Loucy (cell line): ENCODE measurements at regions not wholly inside any gene's neighbourhood (a gene's known extent, or its start where the extent isn't known, plus 50 kb on each side); places are given as distances from the start of the nearest gene placed in this dataset.

Experiments
- H2AFZ ChIP-seq: fragments of 200-600 bp; sonication (generic); 2 replicates; pipeline ENCODE4 v1.6.0; 2016; ENCODE audit warnings: antibody characterized with exemption, mild to moderate bottlenecking, low read length, moderate library complexity
- H3F3A ChIP-seq: fragments of 200-600 bp; 2 replicates; pipeline ENCODE4 v1.6.0; 2016; ENCODE audit warnings: antibody characterized with exemption, low read depth, mild to moderate bottlenecking
- H3K27me3 ChIP-seq: fragments of 200-600 bp; sonication (generic); 2 replicates; pipeline ENCODE4 v1.6.1; 2014; ENCODE audit warnings: low read length, mild to moderate bottlenecking; ENCODE audit not compliant: insufficient read depth, poor library complexity, severe bottlenecking
- H3K36me3 ChIP-seq: fragments of 200-600 bp; sonication (generic); 2 replicates; pipeline ENCODE4 v1.6.1; 2016; ENCODE audit warnings: low read length; ENCODE audit not compliant: insufficient read depth
- H3K4me1 ChIP-seq: fragments of 200-600 bp; sonication (generic); 2 replicates; pipeline ENCODE4 v1.5.1; 2014; ENCODE audit warnings: low read length, mild to moderate bottlenecking; ENCODE audit not compliant: insufficient read depth, poor library complexity, severe bottlenecking
- H3K4me2 ChIP-seq: fragments of 200-600 bp; sonication (generic); 2 replicates; pipeline ENCODE4 v1.6.0; 2014; ENCODE audit warnings: antibody characterized with exemption, low read length, low read depth, mild to moderate bottlenecking; ENCODE audit not compliant: poor library complexity, severe bottlenecking
- H3K4me3 ChIP-seq: fragments of 200-600 bp; sonication (generic); 2 replicates; pipeline ENCODE4 v1.5.1; 2014; ENCODE audit warnings: low read length, mild to moderate bottlenecking, mixed read lengths; ENCODE audit not compliant: poor library complexity, severe bottlenecking
- H3K79me2 ChIP-seq: fragments of 200-600 bp; sonication (generic); 2 replicates; pipeline ENCODE4 v1.6.1; 2014; ENCODE audit warnings: low read length; ENCODE audit not compliant: insufficient read depth
- H3K9ac ChIP-seq: fragments of 200-600 bp; sonication (generic); 2 replicates; pipeline ENCODE4 v1.6.0; 2014; ENCODE audit warnings: mild to moderate bottlenecking, low read depth, low read length, moderate library complexity; ENCODE audit not compliant: poor library complexity, severe bottlenecking
- H3K9me2 ChIP-seq: fragments of 200-600 bp; sonication (generic); replicated peaks from 2 replicates; pipeline ENCODE4 v1.6.1; 2016; ENCODE audit warnings: low read depth, low read length, mixed read lengths
- H3K9me3 ChIP-seq: fragments of 200-600 bp; sonication (generic); 2 replicates; pipeline ENCODE4 v1.6.1; 2014; ENCODE audit warnings: mild to moderate bottlenecking, antibody characterized with exemption, low read length, low read depth; ENCODE audit not compliant: insufficient read depth
- H4K20me1 ChIP-seq: fragments of 200-600 bp; sonication (generic); 2 replicates; pipeline ENCODE4 v1.6.0; 2014; ENCODE audit warnings: antibody characterized with exemption, low read length, mild to moderate bottlenecking; ENCODE audit not compliant: insufficient read depth, poor library complexity, severe bottlenecking
- EZH2phosphoT487 ChIP-seq: fragments of 200-600 bp; IDR thresholded peaks from 2 replicates; pipeline ENCODE4 v1.6.1; 2018; ENCODE audit warnings: antibody characterized with exemption, mild to moderate bottlenecking, moderate library complexity, borderline replicate concordance
- TF ChIP-seq, protein P1 (sequence below): fragments of 200-600 bp; sonication (generic); conservative IDR thresholded peaks from 2 replicates; pipeline ENCODE4 v1.5.1; 2014; ENCODE audit warnings: mild to moderate bottlenecking, antibody characterized with exemption, low read length

DNA sequence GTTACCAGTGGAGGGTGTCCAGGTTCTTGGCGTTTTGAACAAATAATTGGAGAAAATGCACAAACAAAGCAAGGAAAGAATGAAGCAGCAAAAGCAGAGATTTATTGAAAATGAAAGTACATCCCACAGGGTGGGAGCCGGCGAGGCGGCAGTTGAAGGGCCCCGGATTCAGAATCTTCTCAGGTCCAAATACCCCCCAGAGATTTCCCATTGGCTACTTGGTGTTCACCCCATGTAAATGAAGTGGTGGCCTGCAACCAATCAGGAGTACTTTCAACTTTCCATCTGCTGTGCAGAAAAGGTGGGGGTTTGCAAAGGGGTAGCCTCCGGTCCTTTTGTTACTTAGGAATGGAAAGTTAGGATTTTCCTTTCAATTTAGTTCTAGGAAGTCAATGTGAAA lies 1447.0 kb downstream of the C4orf33 start:
- H3K9me2 ChIP-seq, result no peaks in the 10 kb centered on the region
- no peak overlapping the region for H3K9ac ChIP-seq
- no peaks in the 10 kb centered on the region for H3F3A ChIP-seq
- no peaks in the 10 kb centered on the region for H3K9me3 ChIP-seq
- no peak overlapping the region for H3K4me3 ChIP-seq
- no peak overlapping the region for H2AFZ ChIP-seq
- no peaks in the 10 kb centered on the region for H3K4me1 ChIP-seq
- H3K36me3 ChIP-seq, result no peaks in the 10 kb centered on the region
- H4K20me1 ChIP-seq, result no peaks in the 10 kb centered on the region
- H3K79me2 ChIP-seq, result no peaks in the 10 kb centered on the region
- TF ChIP-seq, protein P1, sequence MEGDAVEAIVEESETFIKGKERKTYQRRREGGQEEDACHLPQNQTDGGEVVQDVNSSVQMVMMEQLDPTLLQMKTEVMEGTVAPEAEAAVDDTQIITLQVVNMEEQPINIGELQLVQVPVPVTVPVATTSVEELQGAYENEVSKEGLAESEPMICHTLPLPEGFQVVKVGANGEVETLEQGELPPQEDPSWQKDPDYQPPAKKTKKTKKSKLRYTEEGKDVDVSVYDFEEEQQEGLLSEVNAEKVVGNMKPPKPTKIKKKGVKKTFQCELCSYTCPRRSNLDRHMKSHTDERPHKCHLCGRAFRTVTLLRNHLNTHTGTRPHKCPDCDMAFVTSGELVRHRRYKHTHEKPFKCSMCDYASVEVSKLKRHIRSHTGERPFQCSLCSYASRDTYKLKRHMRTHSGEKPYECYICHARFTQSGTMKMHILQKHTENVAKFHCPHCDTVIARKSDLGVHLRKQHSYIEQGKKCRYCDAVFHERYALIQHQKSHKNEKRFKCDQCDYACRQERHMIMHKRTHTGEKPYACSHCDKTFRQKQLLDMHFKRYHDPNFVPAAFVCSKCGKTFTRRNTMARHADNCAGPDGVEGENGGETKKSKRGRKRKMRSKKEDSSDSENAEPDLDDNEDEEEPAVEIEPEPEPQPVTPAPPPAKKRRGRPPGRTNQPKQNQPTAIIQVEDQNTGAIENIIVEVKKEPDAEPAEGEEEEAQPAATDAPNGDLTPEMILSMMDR, result no peak
- TF ChIP-seq EZH2phosphoT487, result no peak
- no peaks in the 10 kb centered on the region for H3K27me3 ChIP-seq
- H3K4me2 ChIP-seq, result no peak overlapping the region

DNA sequence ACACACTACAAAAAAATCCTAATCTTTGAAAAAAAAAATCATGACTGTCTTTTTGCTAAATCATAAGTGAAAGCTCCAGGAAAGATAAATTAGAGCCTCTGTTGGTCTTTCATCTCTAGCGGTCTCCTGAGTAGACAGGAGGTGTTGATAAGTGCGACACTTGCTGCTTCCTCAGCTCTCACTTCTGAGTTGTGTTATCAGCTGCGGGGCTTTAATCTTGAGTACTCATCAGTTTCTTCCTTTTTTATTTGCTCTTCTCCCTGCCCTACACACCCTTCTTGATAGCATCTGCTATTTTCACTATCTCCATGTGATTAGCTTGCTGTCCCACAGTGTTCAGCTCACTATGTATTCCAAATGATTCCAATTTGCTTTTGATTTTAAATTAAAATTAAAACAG lies 1449.2 kb downstream of the C4orf33 start:
- Histone ChIP-seq H4K20me1 (no peaks in the 10 kb centered on the region), H3K9ac (no peak overlapping the region), H3F3A (no peaks in the 10 kb centered on the region), H3K36me3 (no peaks in the 10 kb centered on the region), H3K9me3 (no peaks in the 10 kb centered on the region), H3K4me1 (no peaks in the 10 kb centered on the region), H3K27me3 (no peaks in the 10 kb centered on the region), H3K79me2 (no peaks in the 10 kb centered on the region), H3K4me2 (no peak overlapping the region), H3K4me3 (no peak overlapping the region), H2AFZ (no peak overlapping the region), H3K9me2 (no peaks in the 10 kb centered on the region)
- TF ChIP-seq EZH2phosphoT487, result no peak
- TF ChIP-seq, protein P1, result no peak

DNA sequence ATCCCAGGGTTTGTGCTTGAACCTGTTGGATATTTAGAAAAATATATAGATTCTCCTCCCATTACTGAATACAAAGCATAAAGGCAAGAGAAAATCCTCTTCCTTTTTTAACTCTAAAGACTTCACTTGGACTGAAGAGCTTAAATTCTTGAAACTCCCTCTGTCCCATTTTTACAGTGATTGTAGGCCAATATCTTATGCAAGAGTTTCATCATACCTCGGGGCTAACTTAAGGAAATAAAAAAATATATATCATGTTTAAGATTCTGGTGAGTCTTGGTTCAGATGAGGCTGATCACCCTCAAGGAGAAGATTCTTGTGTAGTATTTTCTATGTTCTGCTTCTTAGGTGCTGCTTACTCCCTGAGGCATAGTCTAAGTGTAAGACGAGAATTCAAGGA lies 1449.6 kb downstream of the C4orf33 start:
- H3K4me1 ChIP-seq, result no peaks in the 10 kb centered on the region
- no peaks in the 10 kb centered on the region for H3K27me3 ChIP-seq
- H3K9ac ChIP-seq, result no peak overlapping the region
- H3K79me2 ChIP-seq, result no peaks in the 10 kb centered on the region
- H3K9me3 ChIP-seq, result no peaks in the 10 kb centered on the region
- H3K9me2 ChIP-seq, result no peaks in the 10 kb centered on the region
- no peaks in the 10 kb centered on the region for H3K36me3 ChIP-seq
- no peaks in the 10 kb centered on the region for H4K20me1 ChIP-seq
- H2AFZ ChIP-seq, result no peak overlapping the region
- no peak for TF ChIP-seq EZH2phosphoT487
- TF ChIP-seq, protein P1, result no peak
- H3K4me2 ChIP-seq, result no peak overlapping the region
- H3K4me3 ChIP-seq, result no peak overlapping the region
- no peaks in the 10 kb centered on the region for H3F3A ChIP-seq
